Panc1 (cell line): ENCODE measurements at regions not wholly inside any gene's neighbourhood (a gene's known extent, or its start where the extent isn't known, plus 50 kb on each side); places are given as distances from the start of the nearest gene placed in this dataset.

Source experiments
- ATAC-seq: fragments of 200-7000 bp; cut with Tn5 transposase; 2 replicates; pipeline ENCODE4 v1.9.1; 2020; ENCODE audit warnings: mild to moderate bottlenecking, moderate library complexity
- BruUV-seq: library from RNA; stranded (reverse); fragments of 400-500 nt; replicated peaks from 2 replicates; lab custom pipeline; 2021; lab: Mats Ljungman, UMichigan
- CTCF ChIA-PET: fragments of 300-600 bp; sonication (Branson Sonifier 250); formaldehyde crosslinking; loops from one replicate; lab custom pipeline; 2022; ENCODE audit warnings: antibody characterized with exemption; lab: Charles Lee
- POLR2A ChIA-PET: fragments of 300-600 bp; sonication (Branson Sonifier 250); formaldehyde crosslinking; loops from one replicate; lab custom pipeline; 2022; ENCODE audit warnings: antibody characterized with exemption; lab: Charles Lee
- DNase-seq: peaks from one replicate; pipeline ENCODE4 v3.0.0-alpha.2; 2010; ENCODE audit warnings: low read depth, low spot score
- H3K27ac ChIP-seq: 2 replicates; pipeline ENCODE4 v1.5.1; 2011; ENCODE audit warnings: mild to moderate bottlenecking, low read length, inconsistent platforms
- H3K27me3 ChIP-seq: fragments of 200-500 bp; sonication (Bioruptor generic); 2 replicates; pipeline ENCODE4 v1.6.0; 2014; ENCODE audit warnings: low read length, inconsistent platforms; ENCODE audit not compliant: control insufficient read depth, insufficient read depth
- H3K36me3 ChIP-seq: fragments of 200-500 bp; sonication (Bioruptor generic); 2 replicates; pipeline ENCODE4 v1.5.1; 2014; ENCODE audit warnings: inconsistent platforms, mild to moderate bottlenecking, low read length, moderate library complexity; ENCODE audit not compliant: control insufficient read depth, insufficient read depth
- H3K4me1 ChIP-seq: 2 replicates; pipeline ENCODE4 v1.5.1; 2011; ENCODE audit warnings: inconsistent platforms, mild to moderate bottlenecking, low read length, moderate library complexity; ENCODE audit not compliant: control insufficient read depth, insufficient read depth
- H3K4me3 ChIP-seq, 2 experiments: 2 replicates each; pipeline ENCODE4 v1.5.1; 2011 to 2012; ENCODE audit warnings: low read depth in 2 of 2, low read length in 2 of 2, mild to moderate bottlenecking in 2 of 2, inconsistent platforms in 1 of 2, moderate library complexity in 1 of 2
- H3K9me3 ChIP-seq: fragments of 200-500 bp; sonication (Bioruptor generic); 2 replicates; pipeline ENCODE4 v1.5.1; 2014; ENCODE audit warnings: low read depth, mild to moderate bottlenecking, inconsistent platforms, low read length, moderate library complexity; ENCODE audit not compliant: control insufficient read depth, insufficient read depth
- POLR2AphosphoS5 ChIP-seq: IDR thresholded peaks from 2 replicates; pipeline ENCODE4 v1.6.1; 2012; ENCODE audit warnings: mild to moderate bottlenecking, low read depth, low read length, moderate library complexity
- SIN3A ChIP-seq: IDR thresholded peaks from 2 replicates; pipeline ENCODE4 v1.6.1; 2012; ENCODE audit warnings: low read depth, mild to moderate bottlenecking, low read length, moderate library complexity, borderline replicate concordance; ENCODE audit not compliant: insufficient read depth
- TCF7L2 ChIP-seq: IDR thresholded peaks from 2 replicates; pipeline ENCODE4 v1.6.1; 2011; ENCODE audit warnings: mild to moderate bottlenecking, low read depth, low read length, inconsistent platforms
- in situ Hi-C: cut with HindIII; loops from 2 replicates; pipeline ENCODE4 v1.10.0; 2016; ENCODE audit warnings: low sequenced_read_pairs, low pct_unique_long_range_greater_than_20kb
- intact Hi-C: fragments of 100-400 bp; cut with micrococcal nuclease; formaldehyde crosslinking; loops from one replicate; pipeline ENCODE4 v1.10.0; 2022; ENCODE audit not compliant: unreplicated experiment
- TF ChIP-seq, protein P1 (sequence below), 2 experiments: IDR thresholded peaks; 2 replicates each; pipeline ENCODE4 v1.6.1; 2011 to 2012; ENCODE audit warnings: low read depth in 2 of 2, control low read depth in 1 of 2, low read length in 1 of 2, mild to moderate bottlenecking in 1 of 2, moderate library complexity in 1 of 2; ENCODE audit not compliant: insufficient read depth in 1 of 2
- TF ChIP-seq, protein P2 (sequence below): fragments of 450-650 bp; IDR thresholded peaks from 2 replicates; pipeline ENCODE4 v1.5.1; 2017; ENCODE audit warnings: mild to moderate bottlenecking

DNA sequence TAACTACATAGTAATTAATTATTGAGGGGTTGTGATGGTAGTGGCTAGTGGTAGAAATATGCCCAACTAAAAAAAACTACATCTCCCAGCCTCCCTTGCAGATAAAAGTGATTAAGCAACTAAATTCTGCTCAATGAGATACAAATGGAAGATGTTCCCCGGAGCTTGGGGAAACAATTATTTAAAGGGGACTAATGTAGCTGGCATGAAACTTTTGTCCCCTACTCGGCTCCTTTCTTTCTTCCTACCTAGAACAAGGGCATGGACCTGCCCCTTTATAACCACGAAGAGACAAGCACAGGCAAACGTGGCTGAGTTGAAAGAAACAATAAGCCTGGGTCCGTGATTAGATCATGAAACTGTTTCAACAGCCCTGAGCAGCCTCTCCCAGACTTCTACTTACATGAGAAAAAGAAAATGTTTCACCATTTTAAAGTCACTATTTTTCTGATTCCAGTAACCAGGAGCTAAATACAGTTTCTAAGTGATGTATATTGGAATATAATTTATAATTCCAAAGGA is 236.9 kb downstream of the SCG2 start:
- ATAC-seq (no peak), DNase-seq (no peak)
- H3K4me3 ChIP-seq, result no peak overlapping the region
- TF ChIP-seq POLR2AphosphoS5 (no peak), SIN3A (no peak), TCF7L2 (no peak)
- TF ChIP-seq, protein P1, sequence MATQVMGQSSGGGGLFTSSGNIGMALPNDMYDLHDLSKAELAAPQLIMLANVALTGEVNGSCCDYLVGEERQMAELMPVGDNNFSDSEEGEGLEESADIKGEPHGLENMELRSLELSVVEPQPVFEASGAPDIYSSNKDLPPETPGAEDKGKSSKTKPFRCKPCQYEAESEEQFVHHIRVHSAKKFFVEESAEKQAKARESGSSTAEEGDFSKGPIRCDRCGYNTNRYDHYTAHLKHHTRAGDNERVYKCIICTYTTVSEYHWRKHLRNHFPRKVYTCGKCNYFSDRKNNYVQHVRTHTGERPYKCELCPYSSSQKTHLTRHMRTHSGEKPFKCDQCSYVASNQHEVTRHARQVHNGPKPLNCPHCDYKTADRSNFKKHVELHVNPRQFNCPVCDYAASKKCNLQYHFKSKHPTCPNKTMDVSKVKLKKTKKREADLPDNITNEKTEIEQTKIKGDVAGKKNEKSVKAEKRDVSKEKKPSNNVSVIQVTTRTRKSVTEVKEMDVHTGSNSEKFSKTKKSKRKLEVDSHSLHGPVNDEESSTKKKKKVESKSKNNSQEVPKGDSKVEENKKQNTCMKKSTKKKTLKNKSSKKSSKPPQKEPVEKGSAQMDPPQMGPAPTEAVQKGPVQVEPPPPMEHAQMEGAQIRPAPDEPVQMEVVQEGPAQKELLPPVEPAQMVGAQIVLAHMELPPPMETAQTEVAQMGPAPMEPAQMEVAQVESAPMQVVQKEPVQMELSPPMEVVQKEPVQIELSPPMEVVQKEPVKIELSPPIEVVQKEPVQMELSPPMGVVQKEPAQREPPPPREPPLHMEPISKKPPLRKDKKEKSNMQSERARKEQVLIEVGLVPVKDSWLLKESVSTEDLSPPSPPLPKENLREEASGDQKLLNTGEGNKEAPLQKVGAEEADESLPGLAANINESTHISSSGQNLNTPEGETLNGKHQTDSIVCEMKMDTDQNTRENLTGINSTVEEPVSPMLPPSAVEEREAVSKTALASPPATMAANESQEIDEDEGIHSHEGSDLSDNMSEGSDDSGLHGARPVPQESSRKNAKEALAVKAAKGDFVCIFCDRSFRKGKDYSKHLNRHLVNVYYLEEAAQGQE (IDR thresholded peaks at IDR 0.05; ENCODE audit: insufficient read depth in 1 of 2, low read depth in 2 of 2, low read length in 1 of 2), result no peak
- TF ChIP-seq, protein P2, sequence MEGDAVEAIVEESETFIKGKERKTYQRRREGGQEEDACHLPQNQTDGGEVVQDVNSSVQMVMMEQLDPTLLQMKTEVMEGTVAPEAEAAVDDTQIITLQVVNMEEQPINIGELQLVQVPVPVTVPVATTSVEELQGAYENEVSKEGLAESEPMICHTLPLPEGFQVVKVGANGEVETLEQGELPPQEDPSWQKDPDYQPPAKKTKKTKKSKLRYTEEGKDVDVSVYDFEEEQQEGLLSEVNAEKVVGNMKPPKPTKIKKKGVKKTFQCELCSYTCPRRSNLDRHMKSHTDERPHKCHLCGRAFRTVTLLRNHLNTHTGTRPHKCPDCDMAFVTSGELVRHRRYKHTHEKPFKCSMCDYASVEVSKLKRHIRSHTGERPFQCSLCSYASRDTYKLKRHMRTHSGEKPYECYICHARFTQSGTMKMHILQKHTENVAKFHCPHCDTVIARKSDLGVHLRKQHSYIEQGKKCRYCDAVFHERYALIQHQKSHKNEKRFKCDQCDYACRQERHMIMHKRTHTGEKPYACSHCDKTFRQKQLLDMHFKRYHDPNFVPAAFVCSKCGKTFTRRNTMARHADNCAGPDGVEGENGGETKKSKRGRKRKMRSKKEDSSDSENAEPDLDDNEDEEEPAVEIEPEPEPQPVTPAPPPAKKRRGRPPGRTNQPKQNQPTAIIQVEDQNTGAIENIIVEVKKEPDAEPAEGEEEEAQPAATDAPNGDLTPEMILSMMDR, result no peak
- H3K27ac ChIP-seq, result no peak overlapping the region
- intact Hi-C loops (no loop called here), in situ Hi-C loops (no loop called here)
- H3K9me3 ChIP-seq, result no peaks in the 10 kb centered on the region
- no peaks in the 10 kb centered on the region for H3K27me3 ChIP-seq
- ChIA-PET CTCF (no interaction called here), POLR2A (no interaction called here)
- no peaks in the 10 kb centered on the region for H3K4me1 ChIP-seq
- no peaks in the 10 kb centered on the region for H3K36me3 ChIP-seq
- BruUV-seq, result no TSS peak

DNA sequence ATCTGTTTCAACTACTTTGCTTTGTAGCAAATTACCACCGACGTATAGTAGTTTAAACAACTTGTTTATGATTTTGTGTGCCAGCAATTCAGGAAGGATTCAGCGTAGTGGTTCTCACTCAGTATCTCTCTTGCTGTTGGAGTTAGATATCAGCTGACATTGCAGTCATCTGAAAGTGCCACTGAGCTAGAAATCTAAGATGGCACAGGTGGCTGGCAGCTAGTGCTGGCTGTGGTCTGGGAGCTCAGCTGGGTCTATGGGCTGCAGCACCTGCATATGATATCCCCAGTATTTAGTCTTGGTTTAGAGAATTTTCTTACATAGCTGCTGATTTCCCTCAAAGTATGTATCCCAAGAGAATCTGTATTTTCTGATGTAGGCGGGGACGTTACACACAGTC is 235.6 kb downstream of the SCG2 start:
- in situ Hi-C loops (no loop called here), intact Hi-C loops (no loop called here)
- Histone ChIP-seq H3K4me1 (no peaks in the 10 kb centered on the region), H3K4me3 (no peak overlapping the region), H3K27me3 (no peaks in the 10 kb centered on the region), H3K9me3 (no peaks in the 10 kb centered on the region), H3K27ac (no peak overlapping the region), H3K36me3 (no peaks in the 10 kb centered on the region)
- no peak for DNase-seq
- no peak for ATAC-seq
- ChIA-PET CTCF (no interaction called here), POLR2A (interaction anchor here (0.6 kb wide), 1 partner anchor 22 kb away, joined by 5 read pairs; no protein-coding TSS in a partner anchor)
- TF ChIP-seq, protein P2, result no peak
- TF ChIP-seq TCF7L2 (no peak), SIN3A (no peak), POLR2AphosphoS5 (no peak)
- TF ChIP-seq, protein P1 (IDR thresholded peaks at IDR 0.05; ENCODE audit: insufficient read depth in 1 of 2, low read depth in 2 of 2, low read length in 1 of 2), result no peak
- BruUV-seq, result no TSS peak
